ENCODE measurements at regions not wholly inside any gene's neighbourhood (a gene's known extent, or its start where the extent isn't known, plus 50 kb on each side); places are given as distances from the start of the nearest gene placed in this dataset.

DNA sequence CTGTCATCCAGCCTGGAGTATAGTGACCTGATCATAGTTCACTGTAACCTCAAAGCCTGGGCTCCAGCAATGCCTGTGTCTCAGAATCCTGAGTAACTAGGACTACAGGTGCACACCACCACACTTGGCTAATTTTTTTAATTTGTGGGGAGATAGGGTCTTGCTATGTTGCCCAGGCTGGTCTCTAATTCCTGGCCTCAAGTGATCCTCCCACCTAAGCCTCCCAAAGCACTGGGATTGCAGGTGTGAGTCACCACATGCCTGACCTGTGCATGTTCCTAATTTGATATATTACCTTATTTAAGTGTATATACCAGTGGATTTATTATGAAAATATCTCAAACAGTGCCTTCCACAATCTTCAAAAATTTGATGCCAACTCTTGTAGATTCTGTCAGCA lies 123.6 kb upstream of the XIRP2 start:
- no peak for TF ChIP-seq EZH2 (IDR thresholded peaks at IDR 0.05; ENCODE audit: borderline replicate concordance, low read length)
- no peak for TF ChIP-seq CTCF (IDR thresholded peaks at IDR 0.05; ENCODE audit: low read length)

All from OCI-LY1 (cell line).